Fibroblast of pulmonary artery (primary cell): ENCODE measurements at regions not wholly inside any gene's neighbourhood (a gene's known extent, or its start where the extent isn't known, plus 50 kb on each side); places are given as distances from the start of the nearest gene placed in this dataset.

Experiments used
- DNase-seq: peaks from one replicate; pipeline ENCODE4 v3.0.0-alpha.2; 2010; ENCODE audit warnings: low read depth
- H3K4me3 ChIP-seq: replicated peaks from 2 replicates; pipeline ENCODE4 v1.5.1; 2011; ENCODE audit warnings: low read depth, mild to moderate bottlenecking, control low read depth, low read length, moderate library complexity
- CTCF ChIP-seq: IDR thresholded peaks from 2 replicates; pipeline ENCODE4 v1.5.1; 2011; ENCODE audit warnings: mild to moderate bottlenecking, control low read depth, low read length, inconsistent platforms; ENCODE audit errors: missing control alignments

GRCh38 chr4:133594390-133595207, 445.5 kb downstream of the PCDH10 start:
- no peak for TF ChIP-seq CTCF
- no peak overlapping the region for H3K4me3 ChIP-seq
- DNase-seq: peak; percentile 72

- no peak for DNase-seq
- no peak overlapping the region for H3K4me3 ChIP-seq
- TF ChIP-seq CTCF: no peak
Measured at GRCh38 chr4:133593764-133594163, 444.7 kb downstream of the PCDH10 start.

GRCh38 chr4:133592591-133592990, 443.5 kb downstream of the PCDH10 start:
- no peak for DNase-seq
- no peak for TF ChIP-seq CTCF
- no peak overlapping the region for H3K4me3 ChIP-seq

GRCh38 chr4:133592106-133592505, 443.0 kb downstream of the PCDH10 start:
- TF ChIP-seq CTCF: no peak
- H3K4me3 ChIP-seq: no peak overlapping the region
- no peak for DNase-seq

DNA sequence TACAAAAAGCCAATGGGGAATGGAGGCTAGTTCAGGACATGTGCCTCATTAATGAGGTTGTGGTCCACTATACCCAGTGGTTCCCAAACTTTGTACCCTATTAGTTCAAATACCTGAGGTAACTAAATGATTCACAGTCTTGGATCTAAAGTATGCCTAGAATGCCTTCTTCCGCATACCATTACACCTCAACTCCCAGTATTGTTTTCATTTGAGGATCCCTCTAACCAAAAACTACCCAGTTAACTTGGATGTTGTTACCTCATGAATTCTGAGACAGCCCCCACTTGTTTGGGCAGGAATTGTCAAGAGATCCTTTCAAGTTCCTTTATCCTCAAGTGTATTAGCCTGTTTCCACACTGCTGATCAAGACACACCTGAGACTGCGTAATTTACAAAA, 439.2 kb downstream of the PCDH10 start:
- no peak for TF ChIP-seq CTCF
- H3K4me3 ChIP-seq: no peak overlapping the region
- DNase-seq: no peak

GRCh38 chr4:133585323-133585722, 436.2 kb downstream of the PCDH10 start:
- no peak overlapping the region for H3K4me3 ChIP-seq
- no peak for DNase-seq
- no peak for TF ChIP-seq CTCF

DNA sequence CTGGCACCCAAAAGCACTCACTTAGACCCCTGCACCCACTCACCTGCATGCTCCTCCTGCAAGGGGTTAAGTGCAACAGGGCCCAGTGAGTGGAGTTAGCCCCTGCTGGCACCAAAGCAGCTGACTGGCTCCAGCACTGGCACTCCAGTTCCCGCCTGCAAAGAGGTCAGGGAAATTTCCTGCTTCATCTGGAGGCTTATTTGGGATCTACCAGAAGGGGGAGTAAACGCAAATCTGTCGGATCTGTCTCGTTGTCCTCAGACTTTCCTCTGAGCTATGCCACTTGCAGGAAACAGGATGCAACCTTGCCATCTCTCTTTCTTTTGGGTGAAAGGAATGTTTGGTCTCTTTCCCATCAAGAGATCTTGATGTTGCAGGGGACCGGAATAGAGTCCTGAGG, 435.6 kb downstream of the PCDH10 start:
- TF ChIP-seq CTCF: peak; percentile 10
- H3K4me3 ChIP-seq: no peak overlapping the region
- no peak for DNase-seq
